Stimulated activated CD8-positive, alpha-beta memory T cell treated with anti-CD3 and anti-CD28 coated beads, Interleukin-15, amount 100 ng/mL, for 24 hours (primary cell): ENCODE measurements at regions not wholly inside any gene's neighbourhood (a gene's known extent, or its start where the extent isn't known, plus 50 kb on each side); places are given as distances from the start of the nearest gene placed in this dataset.

Experiments used
- DNase-seq: peaks from one replicate; pipeline ENCODE4 v3.0.0-alpha.2; 2020; ENCODE audit warnings: low read depth

DNA sequence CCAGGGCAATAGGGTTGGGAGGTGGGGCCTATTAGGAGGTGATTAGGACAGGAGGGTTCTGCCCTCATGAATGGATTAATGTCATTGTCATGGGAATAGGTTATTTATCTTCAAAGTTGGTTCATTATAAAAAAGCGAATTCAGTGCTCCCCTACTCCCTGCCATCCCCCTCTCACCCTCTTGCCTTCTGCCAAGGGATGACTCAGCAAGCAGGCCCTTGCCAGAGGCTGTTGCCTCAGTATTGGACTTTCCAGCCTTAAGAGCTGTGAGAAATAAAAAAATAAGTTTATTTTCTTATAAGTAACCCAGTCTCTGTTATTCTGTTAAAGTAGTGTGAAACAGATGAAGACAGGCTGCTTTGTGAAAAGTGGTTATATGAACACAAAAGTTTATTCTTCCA lies 381.1 kb upstream of the ZFP64 start:
- DNase-seq = no peak

GRCh38 chr20:52569201-52569600 lies 377.6 kb upstream of the ZFP64 start:
- no peak for DNase-seq

GRCh38 chr20:52565614-52566013 lies 374.0 kb upstream of the ZFP64 start:
- no peak for DNase-seq

GRCh38 chr20:52564594-52564993 lies 373.0 kb upstream of the ZFP64 start:
- no peak for DNase-seq

DNA sequence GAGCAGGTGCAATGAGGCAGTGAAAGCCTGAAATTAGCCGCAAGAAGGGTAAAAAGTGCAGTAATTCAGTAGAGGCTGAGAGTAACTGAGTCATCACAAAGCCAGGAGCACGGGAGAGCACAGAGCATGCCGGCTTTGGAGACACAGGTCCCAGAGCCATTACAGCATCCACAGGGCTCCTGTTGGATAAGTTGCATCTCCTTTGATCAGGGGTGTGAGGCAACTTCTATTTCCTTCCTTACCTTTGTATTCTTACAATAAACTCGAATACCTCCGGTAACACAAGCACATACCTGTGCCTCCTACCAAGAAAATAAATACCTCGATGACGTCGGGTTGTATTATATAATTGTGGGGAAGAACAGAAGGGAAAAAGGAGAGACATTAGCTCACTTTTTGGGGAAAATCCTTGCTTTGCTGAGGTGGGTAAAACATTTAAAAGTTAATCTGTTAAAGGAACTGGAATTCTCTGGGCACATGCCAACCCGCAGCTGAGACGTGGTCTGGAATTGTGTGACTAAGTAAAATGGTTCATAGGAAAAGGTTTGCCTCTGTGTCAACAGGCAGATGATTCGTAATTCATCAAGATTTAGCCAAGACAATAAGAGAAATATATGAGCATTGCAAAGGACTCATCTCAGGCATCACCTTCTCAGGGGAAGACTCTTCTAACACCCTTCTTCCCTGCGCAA lies 360.7 kb upstream of the ZFP64 start:
- no peak for DNase-seq

GRCh38 chr20:52542131-52542530 lies 350.6 kb upstream of the ZFP64 start:
- DNase-seq = no peak

DNA sequence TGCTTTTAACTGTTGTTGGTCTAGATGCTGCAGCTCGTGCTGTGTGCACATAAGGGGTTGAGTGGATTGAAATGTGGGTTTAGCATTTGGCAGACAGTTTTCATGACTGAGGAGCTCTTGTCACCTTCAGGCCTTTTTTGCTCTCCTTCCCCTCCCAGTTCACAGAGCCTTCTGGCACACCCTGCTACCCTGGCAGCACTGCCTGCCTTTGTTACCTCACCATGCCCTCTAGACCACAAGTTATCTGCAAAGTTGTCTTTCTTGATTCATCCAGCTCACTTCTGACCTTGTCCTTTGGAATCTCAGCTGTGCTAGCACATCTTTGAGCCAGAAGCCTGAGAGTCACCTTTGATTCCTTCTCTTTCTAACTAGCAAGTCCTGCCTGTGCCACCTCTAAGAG lies 348.9 kb upstream of the ZFP64 start:
- DNase-seq = no peak

DNA sequence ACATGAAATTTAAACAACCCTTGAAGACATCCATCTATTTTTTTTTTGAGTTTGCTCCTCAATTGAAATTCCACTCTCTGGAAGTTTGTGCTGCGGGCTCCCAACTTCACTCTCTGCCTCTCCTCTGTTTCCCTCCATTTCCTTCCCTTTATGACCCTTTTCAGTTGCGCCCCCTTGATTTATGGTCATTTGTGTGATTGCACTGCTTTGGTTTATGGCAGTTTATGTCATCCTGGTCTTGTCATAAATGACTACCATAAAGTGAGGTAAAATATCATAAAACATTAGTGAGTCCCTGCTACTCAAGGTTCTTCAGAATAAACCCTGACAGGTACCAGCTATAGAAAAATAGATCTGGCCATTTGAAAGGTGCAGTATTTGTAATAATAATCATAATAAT lies 348.3 kb upstream of the ZFP64 start:
- DNase-seq = no peak

DNA sequence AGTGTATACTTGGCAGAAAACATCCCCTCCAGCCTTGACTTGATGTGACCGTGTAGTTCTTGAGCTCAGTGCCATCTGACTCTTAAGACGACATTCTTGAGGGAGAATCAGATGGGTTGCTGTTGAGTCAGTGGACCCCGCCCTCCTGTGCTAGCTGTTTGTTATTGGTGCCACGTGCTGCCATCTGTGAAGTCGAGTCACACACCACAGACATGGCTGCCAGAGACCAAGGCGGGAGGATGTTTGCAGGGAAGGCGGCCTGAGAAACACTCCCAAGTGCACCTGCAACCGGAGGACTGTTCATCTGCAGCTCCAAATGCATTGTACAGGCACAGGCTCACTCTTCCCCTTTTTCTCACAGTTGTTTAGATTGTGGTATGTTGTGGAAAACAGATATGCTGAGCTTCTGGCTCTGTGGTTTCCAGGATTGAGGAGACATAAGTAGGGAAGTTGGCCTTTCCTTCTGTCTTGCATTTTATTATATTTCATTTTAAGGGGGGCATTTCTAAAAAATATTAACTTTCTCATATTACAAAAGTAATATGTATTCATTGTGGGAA lies 345.3 kb upstream of the ZFP64 start:
- DNase-seq = no peak

GRCh38 chr20:52536040-52536439 lies 344.5 kb upstream of the ZFP64 start:
- DNase-seq = no peak

DNA sequence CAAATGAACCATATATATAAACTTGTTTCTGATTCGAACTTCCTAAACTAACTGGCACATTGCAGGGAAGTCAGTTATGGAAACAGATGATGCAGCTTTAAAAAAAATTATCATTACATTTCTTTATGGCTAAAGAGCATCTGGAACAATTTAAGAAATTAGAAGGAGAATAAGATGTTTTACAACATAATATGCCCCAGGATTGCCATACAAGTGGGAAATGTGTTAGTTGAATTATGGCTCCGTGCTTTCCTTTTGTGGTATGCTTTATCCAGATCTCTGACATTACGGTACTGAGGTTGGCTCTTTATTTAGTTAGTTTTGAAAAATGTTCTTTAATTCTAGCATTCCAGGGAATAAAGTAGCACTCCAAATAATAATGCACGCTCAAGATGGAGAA lies 343.0 kb upstream of the ZFP64 start:
- DNase-seq = no peak

DNA sequence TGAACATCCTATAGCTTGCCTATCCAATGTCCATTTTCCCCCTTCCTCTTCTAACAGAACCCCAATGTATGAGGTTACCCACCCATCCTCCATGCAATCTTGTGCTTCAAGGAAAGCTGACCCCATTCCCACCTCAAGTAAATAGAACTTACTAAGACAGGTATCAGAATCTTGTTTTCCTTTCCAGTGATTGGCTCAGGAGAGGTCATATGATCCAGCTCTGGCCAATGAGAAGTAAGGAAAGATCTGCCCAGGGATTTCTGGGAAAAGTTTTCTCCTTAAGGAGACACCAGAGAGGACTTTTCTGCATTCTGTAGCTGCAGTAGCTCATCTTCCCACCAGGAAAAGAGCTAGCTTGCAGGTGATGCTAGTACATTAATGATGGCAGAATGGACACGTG lies 341.8 kb upstream of the ZFP64 start:
- DNase-seq = no peak

DNA sequence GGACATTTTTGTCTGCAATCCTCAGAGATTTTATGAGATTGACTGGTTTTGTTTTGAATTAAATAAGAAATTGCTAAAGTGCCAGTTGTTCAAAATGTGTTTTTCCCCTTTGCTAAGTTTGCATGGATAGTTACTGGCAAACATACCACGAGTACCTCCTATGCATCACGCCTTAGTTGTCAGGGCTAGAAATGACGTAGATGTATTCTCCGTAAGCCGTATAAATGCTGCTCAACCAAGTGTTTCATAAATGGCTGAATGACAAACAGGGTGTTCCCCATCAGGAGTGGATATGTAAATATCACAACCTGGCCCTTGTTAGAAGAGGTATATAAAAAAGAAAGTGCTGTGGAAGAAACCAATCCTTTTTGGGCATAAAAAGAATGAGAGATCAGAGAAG lies 341.1 kb upstream of the ZFP64 start:
- no peak for DNase-seq

GRCh38 chr20:52530571-52530970 lies 339.0 kb upstream of the ZFP64 start:
- no peak for DNase-seq

DNA sequence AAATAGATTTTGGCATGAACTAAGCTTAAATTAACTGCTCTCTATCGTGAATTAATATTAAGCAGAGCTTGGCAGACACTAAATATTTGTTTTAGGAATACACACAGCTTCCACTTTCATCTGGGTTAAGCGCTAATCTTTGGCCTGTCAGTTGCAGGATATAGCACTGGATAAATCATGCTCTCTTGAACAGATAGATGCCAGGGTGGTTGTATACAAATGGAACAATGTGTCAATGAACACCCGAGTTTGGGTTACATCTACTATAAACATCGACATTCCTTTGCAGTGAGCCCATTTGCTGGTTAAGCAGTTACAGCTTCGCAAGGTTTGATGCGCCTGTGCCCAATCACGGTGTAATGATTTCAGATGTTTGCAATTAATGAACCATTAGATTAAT lies 338.2 kb upstream of the ZFP64 start:
- no peak for DNase-seq

DNA sequence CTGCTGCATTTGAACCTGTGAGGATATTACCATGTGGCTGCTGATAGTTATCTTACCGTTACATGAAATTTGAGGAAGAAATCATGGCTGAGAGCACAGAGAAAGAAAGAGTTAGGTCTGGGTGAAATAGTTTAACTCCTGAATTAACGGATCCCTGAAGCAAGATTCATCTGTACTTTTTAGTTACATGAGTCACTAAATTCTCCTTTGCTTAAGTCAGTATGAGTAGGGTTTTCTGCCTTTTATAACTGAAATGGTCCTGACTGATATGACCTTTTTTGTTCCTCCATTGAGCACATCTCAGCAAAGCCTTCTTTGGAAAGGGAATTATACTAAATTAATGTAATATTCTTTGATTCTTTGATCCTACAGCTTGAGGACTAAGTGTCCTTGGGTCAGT lies 333.3 kb upstream of the ZFP64 start:
- DNase-seq = no peak

- DNase-seq = no peak
Measured at GRCh38 chr20:52518735-52519134, 327.2 kb upstream of the ZFP64 start.

GRCh38 chr20:52515877-52516276 lies 324.3 kb upstream of the ZFP64 start:
- DNase-seq = no peak

DNA sequence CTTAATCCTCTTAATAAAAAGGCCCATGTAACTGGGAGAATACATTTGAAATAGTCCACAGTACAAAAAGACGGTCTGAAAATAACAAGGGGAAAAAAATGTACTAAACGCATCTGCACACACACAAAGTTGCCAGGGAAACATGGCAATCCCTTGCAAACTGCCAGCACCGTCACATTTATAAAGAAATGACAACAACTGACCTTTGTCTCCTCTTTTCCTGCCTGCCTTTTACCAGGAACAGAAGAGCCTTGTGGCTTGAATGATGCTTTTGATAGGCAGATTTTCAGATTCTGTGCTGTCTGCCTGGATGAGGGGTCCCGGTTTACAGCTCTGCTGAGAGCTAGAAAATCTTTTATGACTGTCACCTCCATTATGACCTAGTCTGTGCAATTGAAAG lies 308.6 kb upstream of the ZFP64 start:
- no peak for DNase-seq

- no peak for DNase-seq
Measured at GRCh38 chr20:52497731-52498130, 306.2 kb upstream of the ZFP64 start.

GRCh38 chr20:52496191-52496590 lies 304.6 kb upstream of the ZFP64 start:
- DNase-seq = no peak

DNA sequence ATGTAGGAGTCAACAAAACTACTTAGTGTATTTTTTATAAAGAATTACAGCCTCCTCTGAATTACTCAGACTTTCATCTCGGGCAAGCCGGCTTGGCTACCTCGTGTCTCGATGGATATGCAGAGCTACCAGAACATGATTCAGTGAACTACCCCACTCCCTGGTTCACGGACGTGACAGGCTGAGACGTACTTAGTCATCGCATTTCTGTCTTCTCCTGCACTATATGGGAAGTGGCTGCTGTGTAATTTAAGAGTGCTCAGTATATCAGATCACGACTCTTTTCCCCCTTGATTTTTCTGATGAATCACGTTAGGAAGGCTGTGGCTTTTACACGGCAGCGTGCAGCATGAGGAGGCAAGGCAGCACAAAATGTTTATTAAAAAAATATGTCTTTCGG lies 302.7 kb upstream of the ZFP64 start:
- DNase-seq = peak; percentile 2

DNA sequence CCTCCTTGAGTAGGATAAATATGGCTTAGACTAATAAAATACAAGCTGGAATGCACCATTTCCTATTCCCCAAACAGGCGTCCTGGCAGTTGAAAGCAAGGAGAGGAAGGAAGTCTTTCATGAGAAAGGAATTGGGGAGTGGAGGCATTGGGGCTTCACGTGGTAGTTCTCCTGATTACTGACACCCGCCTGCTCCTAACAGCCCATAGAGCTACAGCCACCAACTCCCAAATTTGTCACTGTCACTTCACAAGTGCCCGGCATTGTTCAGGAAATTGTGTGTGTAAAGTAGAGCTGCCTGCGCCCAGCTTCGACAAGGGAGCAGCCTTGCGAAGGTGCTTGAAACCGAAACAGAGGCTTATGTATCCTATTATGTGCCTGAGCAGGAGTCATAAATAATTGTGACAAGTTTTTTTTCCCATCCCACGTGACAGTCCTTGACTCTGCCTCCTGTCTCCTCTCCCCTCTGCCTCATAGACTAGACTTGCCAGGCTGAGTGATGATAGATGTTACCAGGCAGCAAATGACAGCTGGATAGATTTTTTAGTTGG lies 301.7 kb upstream of the ZFP64 start:
- DNase-seq = no peak
